ENCODE measurements at regions not wholly inside any gene's neighbourhood (a gene's known extent, or its start where the extent isn't known, plus 50 kb on each side); places are given as distances from the start of the nearest gene placed in this dataset.

DNA sequence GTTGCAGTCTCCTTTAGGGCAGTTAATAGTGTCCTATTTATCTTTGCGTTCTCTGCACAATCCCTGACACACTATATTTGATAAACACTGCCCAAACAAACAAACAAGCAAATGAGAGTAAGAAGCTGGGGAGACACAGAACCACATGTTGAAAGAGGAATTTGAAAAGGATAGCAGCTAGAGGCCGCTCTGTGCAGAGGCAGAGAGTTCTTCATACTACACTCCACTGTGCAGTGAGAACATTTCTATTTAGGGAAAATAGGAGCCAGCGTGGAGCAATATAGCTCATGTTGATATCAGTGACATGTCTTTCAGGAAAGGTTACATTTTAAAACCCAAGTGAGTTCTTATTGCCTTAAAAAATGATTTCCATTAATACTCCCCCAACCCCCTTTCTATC is 140.3 kb upstream of the SEL1L start:
- no peak for TF ChIP-seq EZH2 (IDR thresholded peaks at IDR 0.05; ENCODE audit: insufficient read depth, poor library complexity, severe bottlenecking)
- no peak for TF ChIP-seq EZH2phosphoT487 (IDR thresholded peaks at IDR 0.05; ENCODE audit: insufficient read depth, low read depth)
